Uterus (tissue), 2 donors: ENCODE measurements at regions not wholly inside any gene's neighbourhood (a gene's known extent, or its start where the extent isn't known, plus 50 kb on each side); places are given as distances from the start of the nearest gene placed in this dataset.

Experiments used
- CTCF ChIP-seq, 4 experiments: fragments of 200-600 bp in 2 of 4; fragments of 450-650 bp in 2 of 4; sonication (generic) in 2 of 4; IDR thresholded peaks; one replicate each; pipeline ENCODE4 v1.5.1; 2016 to 2019; ENCODE audit warnings: antibody characterized with exemption in 4 of 4, mild to moderate bottlenecking in 2 of 4, moderate library complexity in 1 of 4
- POLR2A ChIP-seq, 2 donors: fragments of 450-650 bp; IDR thresholded peaks; one replicate each; pipeline ENCODE4 v1.6.1; 2016; ENCODE audit warnings: antibody characterized with exemption in 2 of 2, mild to moderate bottlenecking in 1 of 2, moderate library complexity in 1 of 2

- TF ChIP-seq CTCF (IDR thresholded peaks at IDR 0.05) = no peak
- TF ChIP-seq POLR2A (IDR thresholded peaks at IDR 0.05) = no peak
Measured at GRCh38 chr9:4421847-4422246, 68.4 kb upstream of the SLC1A1 start.
